ENCODE measurements at regions not wholly inside any gene's neighbourhood (a gene's known extent, or its start where the extent isn't known, plus 50 kb on each side); places are given as distances from the start of the nearest gene placed in this dataset.

DNA sequence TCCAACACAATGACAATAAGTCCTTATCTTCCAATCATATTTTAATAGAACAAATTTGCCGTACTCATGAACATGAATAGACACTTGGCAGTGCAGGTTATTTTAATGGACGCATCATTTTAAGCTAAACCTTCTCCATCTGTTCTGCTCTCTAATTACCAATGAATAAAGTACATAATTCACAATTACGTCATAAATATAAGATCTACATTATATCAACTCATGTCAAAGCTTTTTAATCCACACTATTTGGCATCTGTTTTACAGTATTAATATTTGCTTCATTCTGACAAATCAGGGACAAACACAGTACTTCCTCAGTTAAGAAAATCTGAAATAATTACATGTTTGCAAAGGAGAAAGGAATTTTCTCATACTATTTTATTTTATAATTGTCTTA lies 344.1 kb upstream of the DMAC1 start:
- 94 to 96% (median 94%) methylated on average over 3 of the region's 3 CpGs for WGBS, 3 donors
- DNase-seq = no peak
- Histone ChIP-seq H3K4me1 (ENCODE audit: control insufficient read depth in 3 of 3, insufficient read depth in 2 of 3, low read depth in 1 of 3, low read length in 2 of 3) (no peaks in the 10 kb centered on the region), H3K27me3 (ENCODE audit: control insufficient read depth in 3 of 3, insufficient read depth in 3 of 3, low read length in 3 of 3) (no peaks in the 10 kb centered on the region), H3K27ac (ENCODE audit: low read depth in 1 of 3, low read length in 2 of 3) (no peak overlapping the region), H3K36me3 (ENCODE audit: control insufficient read depth in 3 of 3, insufficient read depth in 2 of 3, low read depth in 1 of 3, low read length in 3 of 3) (no peaks in the 10 kb centered on the region), H3K4me3 (ENCODE audit: low read depth in 1 of 3, low read length in 3 of 3) (no peak overlapping the region), H3K9me3 (ENCODE audit: control insufficient read depth in 2 of 2, insufficient read depth in 1 of 2, low read depth in 1 of 2, low read length in 1 of 2) (no peaks in the 10 kb centered on the region)
- no peak for FAIRE-seq

DNA sequence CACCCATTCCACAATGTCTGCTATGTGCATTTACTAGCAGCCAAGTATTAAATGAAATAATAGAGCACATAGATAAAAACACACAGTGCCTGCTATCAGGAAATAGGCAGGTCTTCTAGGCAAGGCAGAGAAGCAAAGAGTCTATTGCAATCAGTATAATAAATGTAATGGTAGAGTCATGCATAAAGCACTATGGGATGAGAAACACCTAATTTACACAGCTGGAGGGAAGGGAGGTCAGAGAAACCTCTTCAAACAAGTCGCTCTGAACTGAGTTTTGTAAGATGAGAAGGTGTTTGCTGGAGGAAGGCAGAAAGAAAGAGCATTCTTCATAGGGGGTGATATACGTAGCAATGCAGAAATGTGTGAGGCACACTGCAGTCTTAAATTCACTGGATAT lies 341.0 kb upstream of the DMAC1 start:
- H3K9me3 ChIP-seq (ENCODE audit: control insufficient read depth in 2 of 2, insufficient read depth in 1 of 2, low read depth in 1 of 2, low read length in 1 of 2) = no peaks in the 10 kb centered on the region
- H3K36me3 ChIP-seq (ENCODE audit: control insufficient read depth in 3 of 3, insufficient read depth in 2 of 3, low read depth in 1 of 3, low read length in 3 of 3) = no peaks in the 10 kb centered on the region
- DNase-seq = no peak
- no peak for FAIRE-seq
- H3K27ac ChIP-seq (ENCODE audit: low read depth in 1 of 3, low read length in 2 of 3) = no peak overlapping the region
- H3K4me3 ChIP-seq (ENCODE audit: low read depth in 1 of 3, low read length in 3 of 3) = no peak overlapping the region
- no peaks in the 10 kb centered on the region for H3K27me3 ChIP-seq (ENCODE audit: control insufficient read depth in 3 of 3, insufficient read depth in 3 of 3, low read length in 3 of 3)
- no peaks in the 10 kb centered on the region for H3K4me1 ChIP-seq (ENCODE audit: control insufficient read depth in 3 of 3, insufficient read depth in 2 of 3, low read depth in 1 of 3, low read length in 2 of 3)
- WGBS, 3 donors = 17 to 54% (median 24%) methylated on average over 2 of the region's 2 CpGs

DNA sequence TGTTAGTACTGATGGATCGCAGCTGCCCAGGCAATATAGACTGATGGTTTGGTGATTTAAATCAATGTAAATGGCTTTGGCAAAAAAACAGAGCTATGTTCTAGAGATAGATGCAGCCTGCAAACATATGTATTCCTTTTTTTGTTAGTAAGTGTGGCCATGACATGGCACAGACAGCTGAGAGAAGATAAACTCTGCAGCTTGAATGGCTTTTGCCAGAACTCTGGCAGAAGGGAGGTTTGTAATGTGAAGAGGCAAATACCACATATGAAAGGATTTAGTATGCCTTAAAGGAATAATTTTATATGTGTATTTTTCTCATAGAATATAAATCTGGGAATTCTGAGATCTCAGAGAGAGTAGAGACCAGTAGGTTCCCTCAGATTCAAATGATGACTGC lies 340.2 kb upstream of the DMAC1 start:
- DNase-seq (no peak), FAIRE-seq (no peak)
- Histone ChIP-seq H3K4me1 (ENCODE audit: control insufficient read depth in 3 of 3, insufficient read depth in 2 of 3, low read depth in 1 of 3, low read length in 2 of 3) (no peaks in the 10 kb centered on the region), H3K27ac (ENCODE audit: low read depth in 1 of 3, low read length in 2 of 3) (no peak overlapping the region), H3K36me3 (ENCODE audit: control insufficient read depth in 3 of 3, insufficient read depth in 2 of 3, low read depth in 1 of 3, low read length in 3 of 3) (no peaks in the 10 kb centered on the region), H3K4me3 (ENCODE audit: low read depth in 1 of 3, low read length in 3 of 3) (no peak overlapping the region), H3K27me3 (ENCODE audit: control insufficient read depth in 3 of 3, insufficient read depth in 3 of 3, low read length in 3 of 3) (no peaks in the 10 kb centered on the region), H3K9me3 (ENCODE audit: control insufficient read depth in 2 of 2, insufficient read depth in 1 of 2, low read depth in 1 of 2, low read length in 1 of 2) (no peaks in the 10 kb centered on the region)
- WGBS, 3 donors = 91 to 96% (median 94%) methylated on average over 1 of the region's 1 CpG

DNA sequence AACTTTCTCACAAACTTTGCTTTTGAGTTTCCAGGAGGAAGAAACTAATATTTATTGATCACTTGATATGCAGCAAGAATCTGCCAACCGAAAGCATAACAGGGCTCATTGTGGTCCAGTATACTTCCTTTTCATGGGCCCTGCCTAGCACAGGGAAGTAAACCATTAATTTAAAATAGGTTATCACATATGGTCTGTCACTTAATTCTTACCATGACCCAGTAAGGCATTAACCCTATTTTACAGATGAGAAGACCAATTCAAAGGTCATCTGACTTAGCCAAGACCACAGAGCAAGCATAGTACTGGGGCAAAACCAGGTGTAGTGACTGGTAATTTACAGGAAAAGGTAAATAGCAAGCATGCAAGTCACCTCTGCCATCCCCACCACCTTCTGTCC lies 336.9 kb upstream of the DMAC1 start:
- 78 to 86% (median 81%) methylated on average over 1 of the region's 1 CpG for WGBS, 3 donors
- H3K27me3 ChIP-seq (ENCODE audit: control insufficient read depth in 3 of 3, insufficient read depth in 3 of 3, low read length in 3 of 3) = no peaks in the 10 kb centered on the region
- H3K36me3 ChIP-seq (ENCODE audit: control insufficient read depth in 3 of 3, insufficient read depth in 2 of 3, low read depth in 1 of 3, low read length in 3 of 3) = no peaks in the 10 kb centered on the region
- DNase-seq (no peak), FAIRE-seq (no peak)
- no peaks in the 10 kb centered on the region for H3K9me3 ChIP-seq (ENCODE audit: control insufficient read depth in 2 of 2, insufficient read depth in 1 of 2, low read depth in 1 of 2, low read length in 1 of 2)
- H3K4me3 ChIP-seq (ENCODE audit: low read depth in 1 of 3, low read length in 3 of 3) = no peak overlapping the region
- H3K27ac ChIP-seq (ENCODE audit: low read depth in 1 of 3, low read length in 2 of 3) = no peak overlapping the region
- no peaks in the 10 kb centered on the region for H3K4me1 ChIP-seq (ENCODE audit: control insufficient read depth in 3 of 3, insufficient read depth in 2 of 3, low read depth in 1 of 3, low read length in 2 of 3)

DNA sequence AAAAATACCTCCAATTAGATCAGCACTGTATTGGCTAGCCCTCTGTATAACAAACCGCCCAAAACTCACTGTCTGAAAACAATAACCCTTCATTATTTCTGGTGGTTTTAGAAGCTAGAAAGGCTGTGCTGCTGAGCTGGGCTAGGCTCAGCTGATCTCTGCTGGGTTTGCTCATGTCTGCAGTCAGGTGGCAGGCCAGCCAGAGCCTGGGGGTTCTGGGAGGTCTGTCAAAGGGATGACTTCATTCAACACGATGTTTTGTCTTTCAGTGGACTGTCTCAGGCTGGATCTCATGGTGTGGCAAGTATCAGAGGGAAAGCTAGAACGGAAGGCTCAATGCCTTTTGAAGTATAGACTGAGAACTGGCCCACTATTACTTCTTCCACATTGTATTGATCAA lies 335.1 kb upstream of the DMAC1 start:
- no peaks in the 10 kb centered on the region for H3K36me3 ChIP-seq (ENCODE audit: control insufficient read depth in 3 of 3, insufficient read depth in 2 of 3, low read depth in 1 of 3, low read length in 3 of 3)
- H3K27ac ChIP-seq (ENCODE audit: low read depth in 1 of 3, low read length in 2 of 3) = no peak overlapping the region
- WGBS, 3 donors = 73 to 81% (median 78%) methylated on average over 3 of the region's 3 CpGs
- FAIRE-seq = no peak
- no peaks in the 10 kb centered on the region for H3K9me3 ChIP-seq (ENCODE audit: control insufficient read depth in 2 of 2, insufficient read depth in 1 of 2, low read depth in 1 of 2, low read length in 1 of 2)
- H3K27me3 ChIP-seq (ENCODE audit: control insufficient read depth in 3 of 3, insufficient read depth in 3 of 3, low read length in 3 of 3) = no peaks in the 10 kb centered on the region
- H3K4me1 ChIP-seq (ENCODE audit: control insufficient read depth in 3 of 3, insufficient read depth in 2 of 3, low read depth in 1 of 3, low read length in 2 of 3) = no peaks in the 10 kb centered on the region
- H3K4me3 ChIP-seq (ENCODE audit: low read depth in 1 of 3, low read length in 3 of 3) = no peak overlapping the region
- DNase-seq = no peak

DNA sequence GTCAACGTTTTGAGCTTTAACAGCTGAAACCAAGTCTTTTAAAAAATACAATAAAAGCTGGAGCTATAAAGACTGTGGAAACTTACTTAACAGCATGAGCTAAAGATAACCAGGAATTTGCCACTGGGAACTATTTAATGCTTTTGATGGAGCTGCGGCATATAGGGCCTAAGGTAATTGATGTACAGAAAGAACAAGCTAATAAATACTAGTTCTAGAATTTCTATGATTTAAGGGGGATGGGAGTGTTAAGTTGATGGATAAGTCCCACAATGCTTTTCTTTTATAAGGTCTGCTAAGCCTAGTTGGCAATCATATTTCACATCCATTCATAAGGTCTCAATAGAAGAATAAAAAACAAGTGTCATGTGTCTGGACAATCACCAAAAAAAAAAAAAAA lies 334.0 kb upstream of the DMAC1 start:
- 56 to 61% (median 57%) methylated on average over 2 of the region's 2 CpGs for WGBS, 3 donors
- no peaks in the 10 kb centered on the region for H3K36me3 ChIP-seq (ENCODE audit: control insufficient read depth in 3 of 3, insufficient read depth in 2 of 3, low read depth in 1 of 3, low read length in 3 of 3)
- no peaks in the 10 kb centered on the region for H3K27me3 ChIP-seq (ENCODE audit: control insufficient read depth in 3 of 3, insufficient read depth in 3 of 3, low read length in 3 of 3)
- no peaks in the 10 kb centered on the region for H3K4me1 ChIP-seq (ENCODE audit: control insufficient read depth in 3 of 3, insufficient read depth in 2 of 3, low read depth in 1 of 3, low read length in 2 of 3)
- no peaks in the 10 kb centered on the region for H3K9me3 ChIP-seq (ENCODE audit: control insufficient read depth in 2 of 2, insufficient read depth in 1 of 2, low read depth in 1 of 2, low read length in 1 of 2)
- DNase-seq (no peak), FAIRE-seq (no peak)
- H3K4me3 ChIP-seq (ENCODE audit: low read depth in 1 of 3, low read length in 3 of 3) = no peak overlapping the region
- H3K27ac ChIP-seq (ENCODE audit: low read depth in 1 of 3, low read length in 2 of 3) = no peak overlapping the region

DNA sequence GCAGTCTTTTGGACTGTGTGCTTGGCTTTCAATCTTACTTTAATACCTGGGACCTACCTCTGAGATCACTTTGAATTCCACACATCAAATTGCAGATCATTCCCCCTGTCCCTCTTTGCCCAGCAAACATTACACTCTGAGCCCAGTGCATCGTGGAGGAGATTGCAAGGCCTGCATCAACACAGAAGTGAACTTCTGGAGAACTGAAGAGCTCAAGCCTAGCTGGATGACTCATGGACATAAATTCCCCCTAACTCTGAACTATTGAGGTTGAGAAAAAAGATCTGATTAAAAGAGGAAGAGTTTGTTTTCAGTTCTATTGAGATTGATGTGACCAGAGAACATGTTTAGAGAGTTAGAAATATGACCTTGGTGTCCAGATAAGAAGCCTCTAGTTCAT lies 316.0 kb upstream of the DMAC1 start:
- H3K4me1 ChIP-seq (ENCODE audit: control insufficient read depth in 3 of 3, insufficient read depth in 2 of 3, low read depth in 1 of 3, low read length in 2 of 3) = no peaks in the 10 kb centered on the region
- H3K9me3 ChIP-seq (ENCODE audit: control insufficient read depth in 2 of 2, insufficient read depth in 1 of 2, low read depth in 1 of 2, low read length in 1 of 2) = no peaks in the 10 kb centered on the region
- no peak overlapping the region for H3K4me3 ChIP-seq (ENCODE audit: low read depth in 1 of 3, low read length in 3 of 3)
- H3K27ac ChIP-seq (ENCODE audit: low read depth in 1 of 3, low read length in 2 of 3) = no peak overlapping the region
- FAIRE-seq (no peak), DNase-seq (no peak)
- H3K36me3 ChIP-seq (ENCODE audit: control insufficient read depth in 3 of 3, insufficient read depth in 2 of 3, low read depth in 1 of 3, low read length in 3 of 3) = no peaks in the 10 kb centered on the region
- H3K27me3 ChIP-seq (ENCODE audit: control insufficient read depth in 3 of 3, insufficient read depth in 3 of 3, low read length in 3 of 3) = no peaks in the 10 kb centered on the region
- WGBS, 3 donors = 43 to 68% (median 63%) methylated on average over 1 of the region's 1 CpG

DNA sequence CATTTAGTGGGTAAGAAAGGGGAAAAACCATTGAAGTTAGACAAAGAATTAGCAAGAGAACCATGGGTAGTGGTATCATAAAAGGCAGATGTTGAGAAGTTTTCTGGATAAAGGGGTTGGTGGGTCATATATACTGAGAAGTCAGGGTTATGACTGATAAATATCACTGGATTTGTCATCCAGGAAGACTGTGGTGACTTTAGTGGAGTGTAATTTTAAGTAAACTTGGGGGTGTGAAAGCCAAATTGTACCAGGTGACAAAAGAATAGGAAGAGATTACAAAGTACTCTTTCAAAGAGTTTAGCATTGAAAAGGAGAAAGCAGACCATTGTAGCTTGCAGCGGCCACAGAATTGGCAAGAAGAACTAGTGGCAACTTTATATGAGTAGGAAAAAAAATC lies 315.2 kb upstream of the DMAC1 start:
- H3K4me3 ChIP-seq (ENCODE audit: low read depth in 1 of 3, low read length in 3 of 3) = no peak overlapping the region
- H3K27ac ChIP-seq (ENCODE audit: low read depth in 1 of 3, low read length in 2 of 3) = no peak overlapping the region
- H3K27me3 ChIP-seq (ENCODE audit: control insufficient read depth in 3 of 3, insufficient read depth in 3 of 3, low read length in 3 of 3) = no peaks in the 10 kb centered on the region
- no peaks in the 10 kb centered on the region for H3K4me1 ChIP-seq (ENCODE audit: control insufficient read depth in 3 of 3, insufficient read depth in 2 of 3, low read depth in 1 of 3, low read length in 2 of 3)
- WGBS, 3 donors = 0% methylated on average over 1 of the region's 1 CpG; no CpG with 5 or more reads in 1 of the 3 donors
- H3K36me3 ChIP-seq (ENCODE audit: control insufficient read depth in 3 of 3, insufficient read depth in 2 of 3, low read depth in 1 of 3, low read length in 3 of 3) = no peaks in the 10 kb centered on the region
- FAIRE-seq = no peak
- H3K9me3 ChIP-seq (ENCODE audit: control insufficient read depth in 2 of 2, insufficient read depth in 1 of 2, low read depth in 1 of 2, low read length in 1 of 2) = no peaks in the 10 kb centered on the region
- DNase-seq = no peak

DNA sequence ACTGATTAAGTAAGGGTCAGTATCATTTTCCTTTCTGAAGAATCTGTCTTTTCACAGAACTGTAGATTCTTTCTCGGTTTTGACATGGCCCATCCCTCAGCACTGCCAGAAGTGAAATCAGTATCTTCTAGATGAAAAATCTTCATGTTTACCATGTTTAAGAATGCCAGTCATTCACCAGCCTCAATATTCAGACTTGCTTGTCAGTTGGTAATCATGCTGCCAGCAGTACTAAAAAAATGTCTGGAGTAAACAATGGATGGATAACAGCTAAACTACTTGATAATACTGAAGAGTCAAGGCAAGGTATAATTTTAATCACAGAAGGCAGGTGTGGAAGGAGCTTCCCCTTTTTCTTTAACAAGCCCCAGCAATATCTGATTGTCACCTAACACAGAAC lies 306.8 kb upstream of the DMAC1 start:
- DNase-seq (no peak), FAIRE-seq (no peak)
- 45 to 73% (median 53%) methylated on average over 1 of the region's 1 CpG for WGBS, 3 donors
- H3K4me3 ChIP-seq (ENCODE audit: low read depth in 1 of 3, low read length in 3 of 3) = no peak overlapping the region
- no peaks in the 10 kb centered on the region for H3K9me3 ChIP-seq (ENCODE audit: control insufficient read depth in 2 of 2, insufficient read depth in 1 of 2, low read depth in 1 of 2, low read length in 1 of 2)
- no peak overlapping the region for H3K27ac ChIP-seq (ENCODE audit: low read depth in 1 of 3, low read length in 2 of 3)
- H3K4me1 ChIP-seq (ENCODE audit: control insufficient read depth in 3 of 3, insufficient read depth in 2 of 3, low read depth in 1 of 3, low read length in 2 of 3) = no peaks in the 10 kb centered on the region
- H3K36me3 ChIP-seq (ENCODE audit: control insufficient read depth in 3 of 3, insufficient read depth in 2 of 3, low read depth in 1 of 3, low read length in 3 of 3) = no peaks in the 10 kb centered on the region
- H3K27me3 ChIP-seq (ENCODE audit: control insufficient read depth in 3 of 3, insufficient read depth in 3 of 3, low read length in 3 of 3) = no peaks in the 10 kb centered on the region
